Activated T-cell treated with anti-CD3 and anti-CD28 coated beads, Interleukin-2, amount 50 U/mL, for 1 hour (primary cell): ENCODE measurements at regions not wholly inside any gene's neighbourhood (a gene's known extent, or its start where the extent isn't known, plus 50 kb on each side); places are given as distances from the start of the nearest gene placed in this dataset.
"Not testable (repeated sequence)": the region's sequence is repeated elsewhere in the genome, so short reads cannot be mapped to it uniquely, and the experiment has no call there.

Experiments used
- DNase-seq: peaks from one replicate; pipeline ENCODE4 v3.0.0-alpha.2; 2020

GRCh38 chr3:124617177-124617576 is 113.1 kb upstream of the UMPS start:
- no peak for DNase-seq

GRCh38 chr3:124619887-124620599 is 110.2 kb upstream of the UMPS start:
- DNase-seq = no peak

GRCh38 chr3:124620600-124621063 is 109.6 kb upstream of the UMPS start:
- DNase-seq = no peak

GRCh38 chr3:124621498-124621897 is 108.8 kb upstream of the UMPS start:
- no peak for DNase-seq

GRCh38 chr3:124625074-124625473 is 105.2 kb upstream of the UMPS start:
- no peak for DNase-seq

GRCh38 chr3:124627501-124627908 is 102.7 kb upstream of the UMPS start:
- DNase-seq = no peak

GRCh38 chr3:124628863-124629262 is 101.4 kb upstream of the UMPS start:
- DNase-seq = no peak

GRCh38 chr3:124629497-124629896 is 100.8 kb upstream of the UMPS start:
- DNase-seq = no peak

GRCh38 chr3:124630960-124631359 is 99.3 kb upstream of the UMPS start:
- no peak for DNase-seq

- DNase-seq = no peak
Observed at GRCh38 chr3:124631727-124632126, 98.5 kb upstream of the UMPS start.

GRCh38 chr3:124632566-124633140 is 97.6 kb upstream of the UMPS start:
- no peak for DNase-seq

GRCh38 chr3:124633524-124633923 is 96.7 kb upstream of the UMPS start:
- no peak for DNase-seq

- no peak for DNase-seq
Observed at GRCh38 chr3:124634210-124635168, 95.8 kb upstream of the UMPS start.

- DNase-seq = no peak
Observed at GRCh38 chr3:124635169-124635539, 95.1 kb upstream of the UMPS start.

GRCh38 chr3:124636101-124636862 is 94.0 kb upstream of the UMPS start:
- no peak for DNase-seq

- no peak for DNase-seq
Observed at GRCh38 chr3:124636863-124637296, 93.4 kb upstream of the UMPS start.

- DNase-seq = no peak
Observed at GRCh38 chr3:124639406-124640237, 90.6 kb upstream of the UMPS start.

GRCh38 chr3:124640635-124641306 is 89.5 kb upstream of the UMPS start:
- DNase-seq = no peak

- no peak for DNase-seq
Observed at GRCh38 chr3:124643453-124643852, 86.8 kb upstream of the UMPS start.

GRCh38 chr3:124646186-124646585 is 84.1 kb upstream of the UMPS start:
- DNase-seq = not testable (repeated sequence)

GRCh38 chr3:124648551-124648950 is 81.7 kb upstream of the UMPS start:
- DNase-seq = no peak
